GM23248 (cell line): ENCODE measurements at regions not wholly inside any gene's neighbourhood (a gene's known extent, or its start where the extent isn't known, plus 50 kb on each side); places are given as distances from the start of the nearest gene placed in this dataset.
"Not testable (repeated sequence)": the region's sequence is repeated elsewhere in the genome, so short reads cannot be mapped to it uniquely, and the experiment has no call there.

Experiments
- EZH2 ChIP-seq: fragments of 200-600 bp; sonication (generic); IDR thresholded peaks from 2 replicates; pipeline ENCODE4 v1.6.1; 2018; ENCODE audit warnings: antibody characterized with exemption, mild to moderate bottlenecking; ENCODE audit not compliant: insufficient read depth, poor library complexity, severe bottlenecking
- EZH2phosphoT487 ChIP-seq: fragments of 200-600 bp; sonication (generic); IDR thresholded peaks from 2 replicates; pipeline ENCODE4 v1.6.1; 2018; ENCODE audit warnings: antibody characterized with exemption, moderate library complexity, mild to moderate bottlenecking, low read depth; ENCODE audit not compliant: insufficient read depth

GRCh38 chr12:3397596-3397995 lies 93.4 kb upstream of the PRMT8 start:
- not testable (repeated sequence) for TF ChIP-seq EZH2, EZH2phosphoT487
